Nephron progenitor cell (in vitro differentiated cells): ENCODE measurements at regions not wholly inside any gene's neighbourhood (a gene's known extent, or its start where the extent isn't known, plus 50 kb on each side); places are given as distances from the start of the nearest gene placed in this dataset.

Experiments used
- DNase-seq: peaks from one replicate; pipeline ENCODE4 v3.0.0; 2021
- H3K27ac Mint-ChIP-seq: 2 replicates; pipeline ENCODE4 v1.8.0; 2021; ENCODE audit warnings: mild to moderate bottlenecking, moderate library complexity, mixed read lengths
- H3K27me3 Mint-ChIP-seq: 2 replicates; pipeline ENCODE4 v1.8.0; 2021; ENCODE audit warnings: mild to moderate bottlenecking, low read depth, mixed read lengths; ENCODE audit not compliant: poor library complexity
- H3K36me3 Mint-ChIP-seq: 2 replicates; pipeline ENCODE4 v1.8.0; 2021; ENCODE audit warnings: low read depth, mixed read lengths
- H3K4me1 Mint-ChIP-seq: 2 replicates; pipeline ENCODE4 v1.8.0; 2021; ENCODE audit warnings: mixed read lengths
- H3K4me3 Mint-ChIP-seq: 2 replicates; pipeline ENCODE4 v1.8.0; 2021; ENCODE audit warnings: mild to moderate bottlenecking, moderate library complexity, mixed read lengths
- H3K9me3 Mint-ChIP-seq: 2 replicates; pipeline ENCODE4 v1.8.0; 2021; ENCODE audit warnings: mild to moderate bottlenecking, moderate library complexity, mixed read lengths
- CTCF ChIP-seq: fragments of 200-600 bp; sonication (generic); IDR thresholded peaks from 2 replicates; pipeline ENCODE4 v1.5.0; 2021; ENCODE audit warnings: antibody characterized with exemption

GRCh38 chr12:64931321-64931720, 106.9 kb downstream of the TBC1D30 start:
- Mint-ChIP-seq H3K36me3 (no peaks in the 10 kb centered on the region), H3K4me1 (peaks cover 15% of the 10 kb centered on the region), H3K27me3 (peaks cover 5% of the 10 kb centered on the region), H3K27ac (no peak overlapping the region), H3K4me3 (no peak overlapping the region), H3K9me3 (peaks cover 6% of the 10 kb centered on the region)
- no peak for TF ChIP-seq CTCF
- DNase-seq: no peak

- H3K4me1 Mint-ChIP-seq: peaks cover 15% of the 10 kb centered on the region
- no peak for DNase-seq
- no peak overlapping the region for H3K27ac Mint-ChIP-seq
- no peaks in the 10 kb centered on the region for H3K36me3 Mint-ChIP-seq
- no peak overlapping the region for H3K4me3 Mint-ChIP-seq
- peaks cover 6% of the 10 kb centered on the region for H3K9me3 Mint-ChIP-seq
- no peak for TF ChIP-seq CTCF
- H3K27me3 Mint-ChIP-seq: peaks cover 5% of the 10 kb centered on the region
Measured at GRCh38 chr12:64931981-64932380, 107.5 kb downstream of the TBC1D30 start.

- TF ChIP-seq CTCF: no peak
- H3K27ac Mint-ChIP-seq: no peak overlapping the region
- no peaks in the 10 kb centered on the region for H3K36me3 Mint-ChIP-seq
- H3K27me3 Mint-ChIP-seq: peaks cover 5% of the 10 kb centered on the region
- H3K4me3 Mint-ChIP-seq: no peak overlapping the region
- DNase-seq: no peak
- H3K9me3 Mint-ChIP-seq: peaks cover 6% of the 10 kb centered on the region
- peaks cover 15% of the 10 kb centered on the region for H3K4me1 Mint-ChIP-seq
Measured at GRCh38 chr12:64933791-64934190, 109.3 kb downstream of the TBC1D30 start.

GRCh38 chr12:64937452-64937851, 113.0 kb downstream of the TBC1D30 start:
- H3K4me1 Mint-ChIP-seq: peaks cover 2% of the 10 kb centered on the region
- no peak for DNase-seq
- TF ChIP-seq CTCF: no peak
- H3K27me3 Mint-ChIP-seq: peaks cover 10% of the 10 kb centered on the region
- no peaks in the 10 kb centered on the region for H3K36me3 Mint-ChIP-seq
- no peak overlapping the region for H3K4me3 Mint-ChIP-seq
- H3K27ac Mint-ChIP-seq: no peak overlapping the region
- H3K9me3 Mint-ChIP-seq: peaks cover 4% of the 10 kb centered on the region

GRCh38 chr12:64938179-64938578, 113.7 kb downstream of the TBC1D30 start:
- peaks cover 4% of the 10 kb centered on the region for H3K9me3 Mint-ChIP-seq
- H3K4me1 Mint-ChIP-seq: peaks cover 1% of the 10 kb centered on the region
- H3K27ac Mint-ChIP-seq: no peak overlapping the region
- TF ChIP-seq CTCF: no peak
- no peak overlapping the region for H3K4me3 Mint-ChIP-seq
- no peaks in the 10 kb centered on the region for H3K36me3 Mint-ChIP-seq
- peaks cover 12% of the 10 kb centered on the region for H3K27me3 Mint-ChIP-seq
- DNase-seq: no peak

- no peak overlapping the region for H3K4me3 Mint-ChIP-seq
- no peak overlapping the region for H3K27ac Mint-ChIP-seq
- H3K9me3 Mint-ChIP-seq: peaks cover 7% of the 10 kb centered on the region
- no peak for DNase-seq
- peaks cover 21% of the 10 kb centered on the region for H3K4me1 Mint-ChIP-seq
- peaks cover 13% of the 10 kb centered on the region for H3K27me3 Mint-ChIP-seq
- H3K36me3 Mint-ChIP-seq: no peaks in the 10 kb centered on the region
- no peak for TF ChIP-seq CTCF
Measured at GRCh38 chr12:64943686-64944085, 119.2 kb downstream of the TBC1D30 start.
